ENCODE measurements at regions not wholly inside any gene's neighbourhood (a gene's known extent, or its start where the extent isn't known, plus 50 kb on each side); places are given as distances from the start of the nearest gene placed in this dataset.

- no peak for TF ChIP-seq ELK4 (CRISPR knock-in tag; IDR thresholded peaks at IDR 0.05; ENCODE audit: borderline replicate concordance)
- no peak for TF ChIP-seq RNF2 (conservative IDR thresholded peaks at IDR 0.05; ENCODE audit: low read depth)
- TF ChIP-seq SOX13 (IDR thresholded peaks at IDR 0.05): no peak
- TF ChIP-seq SOX13 (CRISPR knock-in tag; conservative IDR thresholded peaks at IDR 0.05 in 1 of 2, IDR thresholded peaks at IDR 0.05 in 1 of 2): peak in 1 of 2 experiments; percentile 58; a peak in 1 of 4 replicates
- TF ChIP-seq XRCC5 (optimal IDR thresholded peaks at IDR 0.05; ENCODE audit: low read length): peak; percentile 73
- no peak for TF ChIP-seq MEIS2 (CRISPR knock-in tag; IDR thresholded peaks at IDR 0.05)
- TF ChIP-seq CERS6 (CRISPR knock-in tag; IDR thresholded peaks at IDR 0.05): no peak
- TF ChIP-seq FOSL2 (CRISPR knock-in tag; IDR thresholded peaks at IDR 0.05): peak; percentile 94
- peak; percentile 40; the same call in 1 of the 2 replicates for TF ChIP-seq FOXA3 (CRISPR knock-in tag; IDR thresholded peaks at IDR 0.05)
- 0 out of 2 replicates have a peak, but pooled peaks have one; percentile 20 for TF ChIP-seq ATF1 (CRISPR knock-in tag; IDR thresholded peaks at IDR 0.05)
- TF ChIP-seq MXI1 (IDR thresholded peaks at IDR 0.05; ENCODE audit: borderline replicate concordance, low read depth, low read length): peak; percentile 22; the same call in 1 of the 3 replicates
- TF ChIP-seq EED (CRISPR knock-in tag; IDR thresholded peaks at IDR 0.05): no peak
- no peak for TF ChIP-seq U2AF1 (optimal IDR thresholded peaks at IDR 0.05; ENCODE audit: low read depth, low read length)
- no peak for TF ChIP-seq ZNF703 (CRISPR knock-in tag; IDR thresholded peaks at IDR 0.05; ENCODE audit: borderline replicate concordance)
- TF ChIP-seq NCOR1 (IDR thresholded peaks at IDR 0.05; ENCODE audit: borderline replicate concordance, low read length): no peak; the same call in 1 of the 2 replicates
- TF ChIP-seq ZBTB43 (CRISPR knock-in tag; conservative IDR thresholded peaks at IDR 0.05): no peak
- no peak for TF ChIP-seq CREM (IDR thresholded peaks at IDR 0.05)
- no peak for TF ChIP-seq CREM (CRISPR knock-in tag; IDR thresholded peaks at IDR 0.05)
- TF ChIP-seq TAF1 (CRISPR knock-in tag; IDR thresholded peaks at IDR 0.05): no peak
- TF ChIP-seq BHLHE40 (IDR thresholded peaks at IDR 0.05; ENCODE audit: low read length): peak; percentile 92
- TF ChIP-seq FOXP1 (IDR thresholded peaks at IDR 0.05): no peak
- TF ChIP-seq FOXP1 (CRISPR knock-in tag; IDR thresholded peaks at IDR 0.05): 0 out of 2 replicates have a peak, but pooled peaks have one; percentile 25
- TF ChIP-seq CHD2 (IDR thresholded peaks at IDR 0.05; ENCODE audit: low read depth, low read length): no peak
- TF ChIP-seq SOX5 (CRISPR knock-in tag; IDR thresholded peaks at IDR 0.05; ENCODE audit: borderline replicate concordance): peak; percentile 74; the same call in 1 of the 2 replicates
- no peak for TF ChIP-seq HBP1 (CRISPR knock-in tag; IDR thresholded peaks at IDR 0.05; ENCODE audit: low read depth)
- TF ChIP-seq ZIK1 (CRISPR knock-in tag; IDR thresholded peaks at IDR 0.05; ENCODE audit: borderline replicate concordance, low read depth): no peak
- TF ChIP-seq JDP2 (CRISPR knock-in tag; IDR thresholded peaks at IDR 0.05; ENCODE audit: borderline replicate concordance): no peak
Measured at GRCh38 chr2:128536925-128537620, 218.4 kb upstream of the HS6ST1 start (continued).
